GM18502 (cell line): ENCODE measurements at regions not wholly inside any gene's neighbourhood (a gene's known extent, or its start where the extent isn't known, plus 50 kb on each side); places are given as distances from the start of the nearest gene placed in this dataset.
A peak's percentile ranks its signal among the peaks of the same experiment; 100 is the strongest.
"Not testable (repeated sequence)": the region's sequence is repeated elsewhere in the genome, so short reads cannot be mapped to it uniquely, and the experiment has no call there.

Experiments
- ATAC-seq: cut with Tn5 transposase; IDR thresholded peaks from one replicate; pipeline ENCODE4 v1.9.1; 2021; ENCODE audit warnings: mild to moderate bottlenecking; ENCODE audit not compliant: unreplicated experiment, poor library complexity

DNA sequence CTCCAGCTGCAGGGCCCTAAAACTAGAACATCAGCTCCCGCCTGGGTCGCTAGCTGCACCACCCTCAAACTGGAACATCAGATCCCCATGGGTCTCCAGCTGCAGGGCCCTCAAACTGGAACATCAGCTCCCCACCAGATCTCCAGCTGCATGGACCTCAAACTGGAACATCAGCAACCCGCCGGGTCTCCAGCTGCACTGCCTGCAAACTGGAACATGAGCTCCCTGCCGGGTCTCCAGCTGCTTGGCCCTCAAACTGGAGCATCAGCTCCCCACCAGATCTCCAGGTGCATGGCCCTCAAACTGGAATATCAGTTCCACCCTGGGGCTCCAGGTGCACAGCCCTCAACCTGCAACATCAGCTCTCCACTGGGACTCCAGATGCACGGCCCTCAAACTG lies 82.7 kb downstream of the TFRC start:
- ATAC-seq = not testable (repeated sequence)

DNA sequence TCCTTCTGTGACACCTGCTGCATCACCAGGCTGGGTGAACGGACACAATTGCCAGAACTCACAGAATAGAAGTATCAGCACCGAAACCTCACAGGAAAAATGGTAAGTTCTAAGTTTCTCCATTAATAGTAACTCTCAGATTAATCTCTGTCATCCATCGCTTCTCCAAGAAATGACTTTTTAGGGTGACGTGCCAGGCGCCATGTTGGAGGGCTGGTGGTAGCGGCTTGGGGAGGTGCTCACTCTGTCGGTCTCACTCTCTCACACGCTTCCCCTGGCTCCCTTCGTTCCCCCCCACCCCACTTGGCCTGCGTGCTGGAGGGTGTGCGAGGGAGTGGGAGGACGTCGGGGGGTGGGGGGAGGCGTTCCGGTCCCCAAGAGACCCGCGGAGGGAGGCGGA lies 85.6 kb downstream of the TFRC start:
- not testable (repeated sequence) for ATAC-seq

DNA sequence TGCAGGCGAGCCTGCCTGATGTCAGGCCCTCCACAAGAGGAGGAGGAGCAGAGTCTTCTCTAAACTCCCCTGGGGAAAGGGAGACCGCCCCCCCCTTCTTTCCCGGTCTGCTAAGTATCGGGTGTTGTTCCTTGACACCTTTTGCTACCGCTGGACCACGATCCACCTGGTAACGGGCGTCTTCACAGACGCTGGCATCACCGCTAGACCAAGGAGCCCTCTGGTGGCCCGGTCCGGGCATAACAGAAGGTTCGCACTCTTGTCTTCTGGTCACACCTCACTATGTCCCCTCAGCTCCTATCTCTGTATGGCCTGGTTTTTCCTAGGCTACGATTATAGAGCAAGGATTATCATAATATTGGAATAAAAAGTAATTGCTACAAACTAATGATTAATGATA lies 86.0 kb upstream of the TNK2 start:
- ATAC-seq = not testable (repeated sequence)

DNA sequence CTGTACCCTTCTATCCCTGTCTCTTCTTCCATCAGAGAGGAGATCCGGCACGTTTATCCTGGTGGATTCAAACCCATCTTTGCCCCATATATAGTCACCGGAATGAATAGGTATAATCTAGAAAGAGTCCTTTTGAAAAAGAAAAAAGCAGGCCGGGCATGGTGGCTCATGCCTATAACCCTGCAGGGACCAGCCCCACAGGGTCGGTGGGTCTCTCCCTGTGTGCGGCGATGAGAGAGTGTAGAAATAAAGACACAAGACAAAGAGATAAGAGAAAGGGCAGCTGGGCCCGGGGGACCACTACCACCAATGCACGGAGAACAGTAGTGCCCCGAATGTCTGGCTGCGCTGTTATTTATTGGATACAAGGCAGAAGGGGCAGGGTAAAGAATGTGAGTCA lies 85.3 kb upstream of the TNK2 start:
- not testable (repeated sequence) for ATAC-seq

DNA sequence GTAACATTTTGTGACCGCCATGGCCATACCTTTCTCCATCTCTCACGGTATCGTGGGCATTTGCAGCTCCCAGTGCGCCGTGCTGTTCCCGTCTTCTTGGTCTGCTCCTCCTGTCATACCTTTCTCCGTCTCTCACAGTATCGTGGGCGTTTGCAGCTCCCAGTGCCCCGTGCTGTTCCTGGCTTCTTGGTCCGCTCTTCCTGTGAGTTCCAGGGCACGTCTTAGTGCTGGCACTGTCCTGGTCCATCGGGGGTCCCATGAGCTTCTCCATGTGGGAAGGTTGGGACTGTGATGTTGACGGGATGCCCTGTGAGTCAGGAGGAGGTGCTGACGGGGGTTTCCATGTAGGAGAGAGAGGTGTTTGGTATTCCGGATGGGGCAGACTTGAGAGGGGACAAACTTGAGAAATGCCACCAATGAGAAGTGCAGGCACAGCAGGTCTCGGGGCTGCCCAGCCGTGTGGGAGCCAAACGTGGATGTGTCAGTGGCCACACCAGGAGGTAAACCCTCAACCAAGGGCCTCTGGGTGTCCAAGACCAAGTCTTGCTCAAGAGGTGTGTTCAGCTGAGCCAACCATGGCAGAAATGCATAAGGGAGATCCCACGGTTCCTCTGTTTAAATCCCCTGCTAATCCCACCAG lies 84.7 kb upstream of the TNK2 start:
- ATAC-seq = not testable (repeated sequence)

DNA sequence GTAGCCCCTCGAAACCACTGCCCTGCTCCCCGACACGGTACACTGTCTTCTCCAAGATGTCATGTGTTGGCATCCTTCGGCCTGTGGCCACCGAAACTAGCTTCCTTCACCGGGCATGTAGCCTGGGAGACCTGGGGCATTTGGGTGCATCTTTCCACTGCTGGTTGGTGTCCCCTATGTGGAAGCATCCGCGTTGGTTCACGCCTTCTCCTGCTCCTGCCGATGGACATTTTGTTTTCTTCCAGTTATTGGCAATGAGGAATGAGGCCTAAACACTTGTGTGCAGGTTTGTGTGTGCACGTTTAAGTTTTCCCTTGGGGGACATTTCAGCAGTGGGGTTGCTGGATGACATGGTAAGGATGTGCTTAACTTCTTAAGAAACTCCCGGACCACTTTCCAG lies 83.6 kb upstream of the TNK2 start:
- ATAC-seq = not testable (repeated sequence)

DNA sequence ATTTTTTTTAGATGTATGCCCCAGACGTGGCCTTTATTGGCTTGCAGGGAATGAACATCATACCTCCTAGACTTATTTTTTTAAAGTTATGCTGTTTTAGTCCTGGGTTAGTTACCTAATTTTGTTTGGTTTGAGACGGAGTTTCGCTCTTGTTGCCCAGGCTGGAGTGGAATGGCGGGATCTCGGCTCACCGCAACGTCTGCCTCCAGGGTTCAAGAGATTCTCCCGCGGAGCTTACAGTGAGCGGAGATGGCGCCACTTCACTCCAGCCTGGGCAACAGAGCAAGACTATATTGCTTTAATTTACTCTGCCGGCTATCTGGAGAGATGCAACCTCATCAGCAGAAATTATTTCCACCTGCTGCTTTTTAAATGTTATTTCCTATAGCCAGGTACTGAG lies 82.9 kb upstream of the TNK2 start:
- ATAC-seq = not testable (repeated sequence)

DNA sequence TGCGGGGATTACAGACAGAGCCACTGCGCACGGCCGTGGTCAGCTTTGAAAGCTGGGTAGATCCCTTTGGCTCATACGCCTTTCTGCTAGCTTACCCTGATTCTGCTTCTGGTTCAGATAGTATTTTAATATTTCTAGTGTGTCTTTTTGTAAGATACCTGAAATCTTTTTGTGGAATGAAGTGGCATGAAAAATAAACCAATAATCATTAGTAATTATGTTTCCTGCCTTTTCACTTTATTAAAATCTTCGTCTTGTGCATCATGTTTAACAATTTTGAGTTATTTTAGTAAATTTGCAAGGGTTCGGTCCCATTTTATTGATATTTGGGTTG lies 82.5 kb upstream of the TNK2 start:
- not testable (repeated sequence) for ATAC-seq

DNA sequence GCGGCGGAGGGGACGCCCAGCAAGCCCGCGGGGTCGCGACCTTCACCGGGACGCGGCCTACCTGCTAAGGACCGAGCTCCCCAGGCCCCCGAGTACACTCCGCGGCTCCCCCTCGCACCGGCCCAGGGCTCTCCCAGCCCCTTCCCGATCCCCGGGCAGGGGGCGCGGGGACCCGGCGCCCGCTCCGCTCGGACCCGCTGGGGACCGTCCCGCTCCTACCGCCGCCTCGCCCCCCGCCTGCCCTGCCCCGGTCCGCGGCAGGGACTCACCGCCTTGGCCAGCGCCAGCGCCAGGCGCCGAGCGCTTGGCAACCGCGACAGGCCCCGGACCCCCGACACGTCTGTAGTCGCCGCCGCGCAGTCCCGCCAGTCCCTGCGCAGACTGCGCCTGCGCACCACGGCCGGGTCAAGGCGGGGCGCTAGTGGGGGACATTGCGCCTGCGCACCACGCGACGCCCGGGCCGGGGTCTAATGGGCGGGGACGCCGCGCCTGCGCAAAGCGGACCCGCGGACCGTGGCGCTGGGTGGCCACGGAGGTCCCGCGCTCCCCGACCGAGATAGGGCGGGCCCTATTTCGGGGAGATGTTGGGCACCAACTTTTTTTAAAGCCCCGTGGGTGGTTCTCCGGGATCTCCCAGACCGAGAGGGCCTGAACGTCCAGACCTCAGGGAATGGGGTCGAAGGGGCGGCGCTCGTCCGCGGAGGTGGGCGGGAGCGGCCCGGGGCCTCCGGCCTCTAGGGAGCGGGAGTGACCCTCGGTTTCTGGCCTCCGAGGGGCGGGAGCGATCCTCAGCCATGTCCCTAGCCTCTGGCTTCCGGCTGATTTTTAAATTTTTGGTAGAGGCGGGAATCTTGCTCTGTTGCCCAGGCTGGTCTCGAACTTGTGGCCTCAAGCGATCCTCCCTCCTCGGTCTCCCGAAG lies 81.8 kb upstream of the TNK2 start:
- peak; percentile 86 for ATAC-seq

DNA sequence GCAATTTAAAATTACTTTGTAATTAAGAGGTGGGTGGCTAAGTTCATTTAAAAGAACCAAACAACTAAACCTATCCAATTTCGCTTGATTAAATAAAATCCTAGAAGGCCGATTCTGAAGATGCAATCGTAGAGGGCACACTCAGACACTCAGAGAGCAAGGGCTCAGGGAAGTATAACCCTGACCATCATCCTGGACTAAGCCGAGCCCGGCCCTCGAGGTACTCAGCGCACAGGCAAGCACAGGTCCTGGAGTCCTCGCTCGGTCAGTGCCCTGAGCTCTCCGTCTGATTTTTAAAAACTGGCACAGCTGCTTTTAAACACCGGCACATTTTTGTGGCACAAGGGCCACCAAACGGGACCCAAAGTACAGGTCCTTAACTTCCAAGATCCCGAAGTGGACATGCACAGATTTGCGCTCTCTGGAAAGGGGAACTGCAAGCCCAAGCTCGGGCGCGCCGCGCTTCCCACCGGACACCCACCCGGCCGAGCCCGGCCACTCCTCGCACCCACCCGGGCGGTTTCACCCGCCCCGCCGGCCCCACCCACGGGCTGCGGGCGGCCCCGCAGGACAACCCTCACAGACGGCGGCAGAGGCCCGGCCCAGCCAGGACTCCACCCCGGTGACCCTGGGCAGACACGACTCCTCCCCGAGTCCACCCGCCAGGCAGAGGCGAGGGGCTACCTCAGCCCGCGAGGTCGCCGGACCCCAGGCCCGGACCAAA lies 81.0 kb upstream of the TNK2 start:
- peak; percentile 47 for ATAC-seq

DNA sequence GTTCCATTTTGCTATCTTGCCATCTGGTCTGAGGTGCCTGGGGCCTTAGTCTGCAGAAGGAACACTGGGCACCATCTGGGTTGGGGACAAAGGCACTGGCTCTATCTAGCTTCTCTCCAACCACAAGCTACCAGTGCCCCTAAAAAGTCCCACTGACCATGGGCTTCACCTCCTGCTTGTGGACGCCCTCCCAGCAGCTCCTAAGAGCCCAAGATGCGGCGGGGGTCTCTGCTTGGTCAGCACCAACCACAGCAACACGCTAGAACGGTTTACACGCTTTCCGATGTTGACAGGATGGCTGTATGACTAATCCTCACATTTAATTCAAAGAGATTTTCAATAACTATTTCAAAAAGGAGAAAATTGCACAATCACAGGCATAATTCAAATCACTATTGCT lies 80.4 kb upstream of the TNK2 start:
- not testable (repeated sequence) for ATAC-seq

DNA sequence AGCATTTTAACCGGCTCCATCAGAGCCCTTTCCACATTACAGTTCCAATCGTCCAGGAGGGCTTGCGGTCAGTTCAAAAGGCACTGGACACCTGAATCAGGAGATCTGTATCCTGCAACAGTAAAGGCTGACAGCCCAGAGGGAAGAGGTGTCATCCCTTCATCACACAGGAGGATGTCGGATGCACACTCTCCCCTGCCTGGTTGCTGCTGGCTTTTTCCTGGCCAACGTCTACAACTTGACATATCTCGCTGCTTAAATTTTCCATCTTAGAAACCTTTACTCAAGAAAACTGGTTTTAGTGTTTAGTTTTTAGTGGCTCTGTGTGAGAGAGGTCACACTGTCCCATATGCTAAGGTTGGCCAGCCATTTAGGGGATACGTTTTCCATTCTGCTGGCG lies 78.7 kb upstream of the TNK2 start:
- ATAC-seq = not testable (repeated sequence)

DNA sequence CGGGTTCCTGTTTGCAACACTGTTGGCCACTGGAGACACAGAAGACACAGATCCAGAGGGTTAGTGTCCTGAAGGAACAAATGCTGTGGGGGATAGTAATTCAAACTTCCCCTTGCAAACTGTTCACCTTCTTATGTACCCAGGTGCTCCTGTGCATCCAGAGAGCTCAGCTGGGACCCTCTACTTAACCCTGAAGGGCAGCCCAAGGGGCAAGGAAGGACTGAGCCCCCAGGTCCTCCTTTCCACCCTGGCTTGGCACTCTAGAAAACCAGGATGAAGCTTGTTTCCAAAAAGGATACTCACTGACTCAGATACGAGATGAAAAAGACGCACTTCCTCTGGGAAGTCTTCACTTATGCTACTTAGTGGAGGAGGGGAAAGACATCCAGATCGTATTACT lies 78.2 kb upstream of the TNK2 start:
- not testable (repeated sequence) for ATAC-seq

DNA sequence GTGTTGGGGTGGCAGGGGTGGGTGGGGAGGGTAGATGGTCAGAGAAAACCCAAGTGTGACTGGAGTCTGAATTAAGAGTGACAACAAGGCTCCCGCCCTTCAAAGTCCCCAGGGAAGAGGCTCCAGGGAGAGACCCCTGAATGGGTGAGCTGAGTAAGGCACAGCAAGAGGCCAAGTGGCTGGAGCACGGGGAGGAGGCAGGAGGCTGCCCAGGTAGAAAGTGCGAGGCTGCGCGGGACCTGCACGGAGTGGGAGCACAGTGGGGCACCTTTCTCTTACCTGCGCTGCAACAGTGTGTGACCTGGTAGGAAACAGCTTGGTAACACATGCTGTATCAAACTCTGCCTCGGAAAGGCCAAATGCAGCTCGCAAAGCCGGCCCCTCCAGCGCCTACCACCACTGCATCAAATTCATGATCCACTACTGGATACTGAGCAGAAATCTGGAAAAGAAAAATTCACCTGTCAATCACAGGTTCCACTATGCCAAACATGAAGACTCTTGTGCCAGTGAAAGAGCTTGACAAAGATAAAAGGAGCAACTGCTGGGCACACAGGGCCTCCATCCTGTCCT lies 77.1 kb upstream of the TNK2 start:
- ATAC-seq = not testable (repeated sequence)

DNA sequence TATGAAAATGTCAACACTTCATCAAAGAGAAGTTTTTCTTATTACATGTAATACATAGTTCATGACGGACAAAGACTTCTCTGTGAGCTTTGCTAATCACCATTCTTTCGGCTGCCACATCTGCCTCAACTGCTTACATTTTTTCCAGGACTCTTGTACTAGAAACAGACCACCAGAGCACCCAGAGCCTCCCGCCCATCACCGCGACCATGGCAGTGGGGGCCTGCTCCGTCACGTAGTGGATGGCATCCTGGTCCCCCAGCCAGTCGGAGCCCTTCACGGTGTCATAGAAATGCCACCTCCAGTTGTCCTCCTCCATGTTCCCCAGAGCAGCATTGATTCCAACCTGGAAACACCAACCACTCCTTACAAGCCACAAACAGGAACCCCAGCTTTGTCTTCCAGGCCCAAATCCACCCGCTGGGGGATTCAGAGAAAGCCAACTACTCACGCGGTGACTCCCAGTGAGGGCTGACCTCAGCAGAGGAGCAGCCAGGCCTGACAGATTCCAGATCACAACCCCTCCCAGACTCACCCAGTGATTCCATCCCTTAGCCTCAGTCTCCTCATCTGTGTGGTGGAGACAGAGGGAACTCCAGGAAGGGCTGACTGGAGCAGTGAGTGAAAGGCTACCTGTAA lies 76.2 kb upstream of the TNK2 start:
- not testable (repeated sequence) for ATAC-seq

DNA sequence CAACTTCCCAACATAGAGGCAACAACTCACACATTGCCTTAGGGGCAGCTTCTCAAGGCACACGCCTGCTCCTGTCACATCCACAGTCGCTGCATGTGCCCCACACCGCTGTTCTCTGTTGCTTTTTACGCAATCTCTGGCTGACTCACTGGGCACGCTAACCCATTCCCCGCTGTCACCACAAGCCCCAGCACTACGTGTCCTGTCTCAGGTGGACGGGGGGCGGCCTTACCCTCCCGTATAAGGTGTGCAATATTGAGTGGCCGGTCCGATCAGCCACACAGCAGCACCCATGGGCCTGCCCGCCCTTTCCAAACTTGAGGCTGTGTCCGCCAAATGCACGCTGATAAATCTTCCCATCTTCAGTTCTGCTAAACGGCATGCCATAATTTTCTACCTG lies 75.5 kb upstream of the TNK2 start:
- ATAC-seq = not testable (repeated sequence)

DNA sequence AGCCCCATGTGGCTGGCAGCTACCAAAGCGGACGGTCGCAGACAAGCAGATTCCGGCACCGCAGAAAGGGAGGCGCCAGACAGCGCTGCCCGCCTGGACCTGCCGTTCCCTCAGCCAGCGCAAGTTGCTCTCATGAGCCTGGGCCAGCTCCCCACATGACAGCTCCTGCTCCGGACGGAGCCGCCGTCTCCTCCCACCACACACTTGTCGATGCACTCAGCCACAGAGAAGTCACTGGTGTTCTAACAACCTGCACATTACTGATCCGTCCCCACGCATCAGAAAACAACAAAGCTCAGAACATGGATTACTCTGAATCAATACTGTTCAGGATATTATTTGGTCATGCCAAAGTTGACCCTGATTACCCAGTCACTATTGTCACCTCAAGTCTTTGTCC lies 74.4 kb upstream of the TNK2 start:
- ATAC-seq = not testable (repeated sequence)

DNA sequence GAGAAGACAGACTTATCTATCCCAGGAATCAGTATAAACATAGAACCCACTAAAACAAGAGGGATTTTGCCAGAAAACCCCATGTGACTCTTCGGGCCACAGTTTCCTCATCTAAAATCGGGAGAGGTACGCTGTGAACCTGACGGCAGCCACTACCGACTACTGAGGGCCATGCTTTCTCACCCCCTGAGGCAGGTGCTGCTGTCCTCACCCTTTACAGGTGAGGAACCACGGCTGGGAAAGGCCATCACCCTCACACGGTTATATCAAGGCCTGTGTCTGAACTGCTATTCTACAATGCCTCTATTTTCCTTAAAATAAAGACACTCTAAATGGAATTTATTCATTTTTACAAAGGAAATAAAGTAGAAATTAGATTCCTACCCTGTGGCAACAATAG lies 73.4 kb upstream of the TNK2 start:
- not testable (repeated sequence) for ATAC-seq

DNA sequence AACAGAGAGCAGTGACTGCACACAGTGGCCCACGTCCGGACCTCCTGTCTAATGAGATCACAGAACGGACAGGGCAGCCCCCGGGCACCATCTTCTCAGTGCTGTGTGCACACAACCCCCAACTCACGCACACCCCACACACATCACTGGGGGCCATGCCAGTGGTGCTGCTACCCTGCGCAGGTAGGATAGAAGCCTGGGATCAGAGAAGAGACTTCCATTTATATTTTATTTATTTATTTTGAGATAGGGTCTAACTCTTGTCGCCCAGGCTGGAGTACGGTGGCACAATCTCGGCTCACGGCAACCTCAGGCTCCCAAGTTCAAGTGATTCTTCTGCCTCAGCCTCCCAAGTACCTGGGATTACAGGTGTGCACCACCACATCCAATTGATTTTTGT lies 71.5 kb upstream of the TNK2 start:
- ATAC-seq = not testable (repeated sequence)

DNA sequence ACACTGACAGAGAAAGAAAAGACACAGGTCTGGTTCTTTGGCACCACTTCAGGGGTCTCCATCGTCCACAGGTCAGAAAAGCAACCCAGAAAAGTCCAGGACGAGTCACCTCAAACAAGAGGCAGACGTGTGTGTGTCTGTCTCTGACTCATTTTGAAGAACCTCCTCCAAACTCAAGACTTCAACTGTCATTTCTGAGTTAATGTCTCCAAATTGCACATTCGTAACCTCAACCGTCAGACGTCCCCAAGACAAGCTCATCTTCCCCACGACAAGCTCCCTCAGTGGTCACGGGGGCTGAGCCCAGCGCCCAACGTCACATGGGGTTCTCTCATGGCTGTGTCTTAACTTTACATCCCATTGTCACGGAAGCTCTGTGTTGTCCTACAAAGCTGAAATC lies 70.2 kb upstream of the TNK2 start:
- ATAC-seq = not testable (repeated sequence)
